ENCODE measurements at regions not wholly inside any gene's neighbourhood (a gene's known extent, or its start where the extent isn't known, plus 50 kb on each side); places are given as distances from the start of the nearest gene placed in this dataset.

GRCh38 chr1:213826891-213827290 is 160.9 kb upstream of the PROX1 start:
- TF ChIP-seq RAD21 (IDR thresholded peaks at IDR 0.05; ENCODE audit: low read depth) (no peak), TCF12 (IDR thresholded peaks at IDR 0.05; ENCODE audit: low read depth) (no peak), REST (IDR thresholded peaks at IDR 0.05; ENCODE audit: low read depth) (no peak), USF1 (IDR thresholded peaks at IDR 0.05) (no peak), EP300 (IDR thresholded peaks at IDR 0.05; ENCODE audit: borderline replicate concordance) (no peak), MAX (IDR thresholded peaks at IDR 0.05) (no peak), TAF1 (IDR thresholded peaks at IDR 0.05; ENCODE audit: low read depth) (no peak)

All from Ishikawa (cell line).